ENCODE measurements at regions not wholly inside any gene's neighbourhood (a gene's known extent, or its start where the extent isn't known, plus 50 kb on each side); places are given as distances from the start of the nearest gene placed in this dataset.

DNA sequence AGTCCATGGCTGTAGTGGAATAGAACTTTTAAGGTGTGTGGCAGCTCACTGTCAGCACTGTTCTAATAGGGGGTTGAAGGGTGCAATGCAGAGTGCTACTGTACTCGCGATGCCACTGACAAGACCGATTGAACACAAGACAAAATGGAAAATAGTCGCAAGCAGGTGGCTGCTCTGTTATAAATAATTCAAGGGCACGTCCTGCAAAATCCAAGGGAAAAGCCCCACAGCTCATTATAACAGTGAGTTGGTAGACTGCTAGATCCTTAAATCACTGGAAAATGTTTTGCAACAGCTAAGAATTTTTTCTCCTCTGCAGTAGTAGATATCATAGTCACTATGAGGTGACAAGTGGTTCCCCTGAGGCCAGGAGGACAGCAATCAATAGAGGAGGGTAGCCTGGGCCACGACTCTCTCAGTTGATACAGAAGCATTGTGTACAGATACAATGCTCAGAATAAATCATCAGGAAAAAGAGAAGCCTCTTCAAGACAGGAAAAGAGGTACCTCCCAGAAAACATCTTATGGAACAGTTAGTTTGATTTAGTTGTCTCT is 926.3 kb downstream of the TLE4 start:
- TF ChIP-seq POLR2A (IDR thresholded peaks at IDR 0.05), result no peak
- TF ChIP-seq, protein P1, sequence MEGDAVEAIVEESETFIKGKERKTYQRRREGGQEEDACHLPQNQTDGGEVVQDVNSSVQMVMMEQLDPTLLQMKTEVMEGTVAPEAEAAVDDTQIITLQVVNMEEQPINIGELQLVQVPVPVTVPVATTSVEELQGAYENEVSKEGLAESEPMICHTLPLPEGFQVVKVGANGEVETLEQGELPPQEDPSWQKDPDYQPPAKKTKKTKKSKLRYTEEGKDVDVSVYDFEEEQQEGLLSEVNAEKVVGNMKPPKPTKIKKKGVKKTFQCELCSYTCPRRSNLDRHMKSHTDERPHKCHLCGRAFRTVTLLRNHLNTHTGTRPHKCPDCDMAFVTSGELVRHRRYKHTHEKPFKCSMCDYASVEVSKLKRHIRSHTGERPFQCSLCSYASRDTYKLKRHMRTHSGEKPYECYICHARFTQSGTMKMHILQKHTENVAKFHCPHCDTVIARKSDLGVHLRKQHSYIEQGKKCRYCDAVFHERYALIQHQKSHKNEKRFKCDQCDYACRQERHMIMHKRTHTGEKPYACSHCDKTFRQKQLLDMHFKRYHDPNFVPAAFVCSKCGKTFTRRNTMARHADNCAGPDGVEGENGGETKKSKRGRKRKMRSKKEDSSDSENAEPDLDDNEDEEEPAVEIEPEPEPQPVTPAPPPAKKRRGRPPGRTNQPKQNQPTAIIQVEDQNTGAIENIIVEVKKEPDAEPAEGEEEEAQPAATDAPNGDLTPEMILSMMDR (IDR thresholded peaks at IDR 0.05 in 4 of 5, conservative IDR thresholded peaks at IDR 0.05 in 1 of 5), result no peak
